CD1c-positive myeloid dendritic cell (primary cell): ENCODE measurements at regions not wholly inside any gene's neighbourhood (a gene's known extent, or its start where the extent isn't known, plus 50 kb on each side); places are given as distances from the start of the nearest gene placed in this dataset.

Experiments
- DNase-seq: peaks from one replicate; pipeline ENCODE4 v3.0.0-alpha.2; 2016; ENCODE audit errors: extremely low spot score

DNA sequence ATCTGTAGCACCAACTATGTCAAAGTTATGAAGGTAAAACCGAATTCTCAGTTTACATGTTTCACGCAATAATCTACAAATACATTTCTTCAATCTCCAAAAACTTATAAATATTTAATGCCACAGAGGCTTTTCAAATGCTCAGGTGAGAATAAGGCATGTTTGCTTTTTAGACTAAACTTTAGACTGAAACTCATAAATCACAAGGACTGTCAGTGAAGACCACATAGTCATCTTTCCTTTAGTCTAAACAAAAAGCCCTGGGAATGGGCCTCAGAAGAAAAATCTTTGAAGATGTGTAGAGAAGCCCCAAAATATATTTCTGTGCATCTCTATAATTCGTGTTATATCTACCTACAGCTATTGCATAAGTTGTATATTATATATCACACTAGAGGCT, 54.5 kb upstream of the DCTD start:
- no peak for DNase-seq

DNA sequence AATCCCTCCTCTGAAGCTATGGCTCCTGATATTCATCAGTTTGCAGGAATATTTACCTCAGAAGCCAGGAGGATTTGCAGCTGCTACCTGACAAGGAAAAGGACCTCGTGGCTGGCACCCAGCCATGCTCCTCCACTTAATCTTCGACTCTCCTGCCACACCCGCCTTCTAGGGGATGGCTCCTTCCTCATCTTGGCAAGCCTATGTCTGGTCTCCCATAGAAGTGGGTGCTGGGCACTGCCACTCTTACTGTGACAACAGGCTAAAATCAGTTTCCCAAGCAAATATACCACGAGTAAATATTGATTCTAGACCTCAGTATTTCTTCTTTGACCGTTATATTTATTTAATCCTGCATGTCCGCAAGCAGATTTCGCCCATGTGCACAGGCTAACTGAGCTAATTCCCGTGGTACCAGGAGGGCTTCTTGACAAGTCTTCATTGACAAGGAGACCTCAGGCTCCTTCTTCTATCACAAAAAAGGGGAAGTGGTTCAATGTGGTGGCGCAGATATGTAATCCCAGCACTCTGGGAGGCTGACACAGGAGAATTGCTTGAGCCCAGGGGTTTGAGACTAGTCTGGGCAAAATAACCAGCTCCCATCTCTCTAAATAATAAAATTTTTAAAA, 52.6 kb upstream of the DCTD start:
- DNase-seq = peak; percentile 5

DNA sequence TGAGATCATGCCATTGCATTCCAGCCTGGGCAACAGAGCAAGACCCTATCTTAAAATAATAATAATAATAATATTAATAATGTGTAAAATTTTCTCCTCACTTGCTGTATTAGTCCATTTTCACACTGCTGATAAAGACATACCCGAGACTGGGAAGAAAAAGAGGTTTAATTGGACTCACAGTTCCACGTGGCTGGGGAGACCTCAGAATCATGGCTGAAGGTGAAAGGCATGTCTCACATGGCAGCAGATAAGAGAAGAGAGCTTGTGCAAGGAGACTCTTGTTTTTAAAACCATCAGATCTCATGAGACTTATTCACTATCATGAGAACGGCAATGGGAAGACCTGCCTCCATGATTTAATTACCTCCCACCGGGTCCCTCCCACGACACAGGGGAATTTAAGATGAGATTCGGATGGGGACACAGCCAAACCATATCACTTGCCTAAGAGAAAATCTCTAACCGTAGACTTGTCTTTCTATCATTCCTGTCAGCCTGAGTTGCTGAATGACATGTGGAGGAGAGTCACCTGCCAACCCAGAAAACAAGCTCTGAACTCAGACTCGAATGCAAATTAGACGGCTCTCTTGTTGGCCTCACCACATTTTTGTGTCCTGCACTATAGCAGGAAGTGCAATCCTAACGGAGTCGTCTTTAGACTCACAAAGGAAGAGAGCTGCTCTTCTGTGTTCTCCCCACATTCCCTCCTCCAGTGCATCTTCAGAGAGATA, 51.9 kb upstream of the DCTD start:
- no peak for DNase-seq

DNA sequence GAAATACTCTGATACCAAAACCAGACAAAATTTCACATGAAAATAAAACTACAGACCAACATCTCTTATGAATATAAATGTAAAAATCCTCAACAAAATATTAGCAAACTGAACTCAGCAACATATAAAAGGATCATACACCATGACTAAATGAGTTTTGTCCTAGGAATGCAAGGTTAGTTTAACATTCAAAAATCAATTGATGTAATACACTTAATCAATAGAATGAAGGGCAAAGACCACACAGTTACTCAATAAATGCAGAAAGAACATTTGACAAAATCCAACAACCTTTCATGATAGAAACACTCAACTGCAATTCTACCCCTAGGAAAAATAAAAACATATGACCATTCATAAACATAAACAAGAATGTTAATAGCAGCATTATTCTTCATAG, 50.2 kb upstream of the DCTD start:
- DNase-seq = no peak
